ENCODE measurements at regions not wholly inside any gene's neighbourhood (a gene's known extent, or its start where the extent isn't known, plus 50 kb on each side); places are given as distances from the start of the nearest gene placed in this dataset.

DNA sequence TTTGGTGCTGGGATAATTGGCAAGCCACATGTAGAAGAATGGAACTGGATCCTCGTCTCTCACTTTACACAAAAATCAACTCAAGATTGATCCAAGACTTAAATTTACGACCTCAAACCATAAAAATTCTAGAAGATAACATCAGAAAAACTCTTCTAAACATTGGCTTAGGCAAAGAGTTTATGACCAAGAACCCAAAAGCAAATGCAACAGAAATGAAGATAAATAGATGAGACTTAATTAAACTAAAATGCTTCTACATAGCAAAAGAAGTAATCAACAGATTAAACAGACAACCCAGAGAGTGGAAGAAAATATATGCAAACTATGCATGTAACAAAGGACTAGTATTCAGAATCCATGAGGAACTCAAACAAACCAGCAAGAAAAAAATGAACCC is 80.1 kb downstream of the CLDN1 start:
- no peaks in the 10 kb centered on the region for H3K79me1 ChIP-seq (ENCODE audit: insufficient read depth, low read depth, low read length, poor library complexity, severe bottlenecking)
- no peak overlapping the region for H2AK5ac ChIP-seq (ENCODE audit: insufficient read length, low read length)
- H4K5ac ChIP-seq (ENCODE audit: insufficient read length, low read depth, low read length): no peak overlapping the region
- H2BK120ac ChIP-seq (ENCODE audit: low read depth, low read length, poor library complexity, severe bottlenecking): no peak overlapping the region
- H3K9me3 ChIP-seq (ENCODE audit: control insufficient read depth, low read depth, low read length): peaks cover 7% of the 10 kb centered on the region
- H3K27ac ChIP-seq (ENCODE audit: insufficient read length, low read depth, low read length): no peak overlapping the region
- no peaks in the 10 kb centered on the region; the same call in 1 of the 2 replicates for H3K4me1 ChIP-seq (ENCODE audit: insufficient read depth, low read length)
- H2BK15ac ChIP-seq (ENCODE audit: low read depth, low read length): no peak overlapping the region
- H3K4me1 Mint-ChIP-seq: peaks cover 6 to 9% of the 10 kb centered on the region in 2 experiments
- H2BK12ac ChIP-seq (ENCODE audit: insufficient read length, low read depth, low read length): no peak overlapping the region
- DNase-seq: no peak
- no peak overlapping the region for H3T11ph ChIP-seq (ENCODE audit: low read length)
- no peak overlapping the region for H4K91ac ChIP-seq (ENCODE audit: insufficient read length, low read depth, low read length)
- H3K27me3 Mint-ChIP-seq (ENCODE audit: low read depth): no peaks in the 10 kb centered on the region; the same call in 1 of the 2 replicates
- no peak overlapping the region for H4K8ac ChIP-seq (replicated peaks; ENCODE audit: insufficient read length, low read depth, low read length)
- no peak overlapping the region for H3K56ac ChIP-seq (ENCODE audit: insufficient read length, low read depth, low read length)
- TF ChIP-seq, protein P1, sequence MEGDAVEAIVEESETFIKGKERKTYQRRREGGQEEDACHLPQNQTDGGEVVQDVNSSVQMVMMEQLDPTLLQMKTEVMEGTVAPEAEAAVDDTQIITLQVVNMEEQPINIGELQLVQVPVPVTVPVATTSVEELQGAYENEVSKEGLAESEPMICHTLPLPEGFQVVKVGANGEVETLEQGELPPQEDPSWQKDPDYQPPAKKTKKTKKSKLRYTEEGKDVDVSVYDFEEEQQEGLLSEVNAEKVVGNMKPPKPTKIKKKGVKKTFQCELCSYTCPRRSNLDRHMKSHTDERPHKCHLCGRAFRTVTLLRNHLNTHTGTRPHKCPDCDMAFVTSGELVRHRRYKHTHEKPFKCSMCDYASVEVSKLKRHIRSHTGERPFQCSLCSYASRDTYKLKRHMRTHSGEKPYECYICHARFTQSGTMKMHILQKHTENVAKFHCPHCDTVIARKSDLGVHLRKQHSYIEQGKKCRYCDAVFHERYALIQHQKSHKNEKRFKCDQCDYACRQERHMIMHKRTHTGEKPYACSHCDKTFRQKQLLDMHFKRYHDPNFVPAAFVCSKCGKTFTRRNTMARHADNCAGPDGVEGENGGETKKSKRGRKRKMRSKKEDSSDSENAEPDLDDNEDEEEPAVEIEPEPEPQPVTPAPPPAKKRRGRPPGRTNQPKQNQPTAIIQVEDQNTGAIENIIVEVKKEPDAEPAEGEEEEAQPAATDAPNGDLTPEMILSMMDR (conservative IDR thresholded peaks at IDR 0.05): no peak
- H3K9me3 Mint-ChIP-seq: peaks cover 39 to 56% of the 10 kb centered on the region in 2 experiments
- H2BK5ac ChIP-seq (ENCODE audit: insufficient read length, low read length): no peak overlapping the region
- no peaks in the 10 kb centered on the region for H3K23me2 ChIP-seq (ENCODE audit: insufficient read length, low read depth, low read length, poor library complexity, severe bottlenecking)
- H3K79me2 ChIP-seq (ENCODE audit: insufficient read depth, low read length): no peaks in the 10 kb centered on the region
- H3K18ac ChIP-seq (ENCODE audit: insufficient read length, low read depth, low read length): no peak overlapping the region
- WGBS (ENCODE audit: extremely low coverage, insufficient read length, low lambda C conversion rate): no CpG with 5 or more reads among the region's 2 CpGs
- no peak overlapping the region for H3K4me3 Mint-ChIP-seq
- peaks cover 26 to 54% (median 26%) of the 10 kb centered on the region in 3 experiments for H3K36me3 Mint-ChIP-seq (ENCODE audit: insufficient read depth in 1 of 3, low read depth in 3 of 3)
- H3K4ac ChIP-seq (ENCODE audit: low read depth, low read length): no peak overlapping the region
- no peaks in the 10 kb centered on the region for H4K20me1 ChIP-seq (ENCODE audit: control insufficient read depth, insufficient read depth, insufficient read length)
- no peak overlapping the region for H3K27ac Mint-ChIP-seq
- no peaks in the 10 kb centered on the region for H3K27me3 ChIP-seq (ENCODE audit: insufficient read depth, low read length)
- H3K14ac ChIP-seq (ENCODE audit: insufficient read depth, low read length): no peak overlapping the region
- no peak overlapping the region for H3K23ac ChIP-seq (ENCODE audit: insufficient read length, low read depth, low read length)
- no peak overlapping the region for H3K4me2 ChIP-seq (ENCODE audit: insufficient read depth, insufficient read length, low read length)
- no peak overlapping the region for H2AFZ ChIP-seq (ENCODE audit: low read length)
- no peak overlapping the region for H3K9ac ChIP-seq (ENCODE audit: extremely low read depth, insufficient read length, low read length)
- H2BK20ac ChIP-seq (ENCODE audit: low read depth, low read length, poor library complexity, severe bottlenecking): no peak overlapping the region

Measured in H9 (cell line).